ENCODE measurements at regions not wholly inside any gene's neighbourhood (a gene's known extent, or its start where the extent isn't known, plus 50 kb on each side); places are given as distances from the start of the nearest gene placed in this dataset.
"Not testable (repeated sequence)": the region's sequence is repeated elsewhere in the genome, so short reads cannot be mapped to it uniquely, and the experiment has no call there.

DNA sequence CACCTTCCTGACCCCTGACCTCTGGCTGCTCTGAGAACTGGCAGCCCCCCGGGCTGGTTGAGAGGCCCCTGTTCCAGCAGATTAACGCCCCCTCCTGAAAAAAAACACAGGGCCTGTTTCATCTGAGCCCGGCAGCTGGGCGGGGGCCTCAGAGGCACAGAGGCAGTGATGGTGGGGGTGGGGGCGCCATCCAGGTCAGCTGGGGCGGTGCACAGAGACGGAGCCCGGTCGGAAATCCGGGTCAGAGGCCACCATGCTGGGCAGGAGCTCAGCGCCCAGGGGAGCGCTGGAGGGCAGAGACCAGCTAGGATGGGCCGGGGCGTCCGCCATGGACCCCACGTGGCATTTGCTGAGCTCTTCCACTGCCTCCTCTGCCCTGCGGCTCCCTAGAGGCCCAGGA lies 68.0 kb downstream of the UNCX start:
- Histone ChIP-seq H3K36me3 (ENCODE audit: control insufficient read depth, insufficient read depth, low read length) (no peaks in the 10 kb centered on the region), H3K9me3 (ENCODE audit: control insufficient read depth, insufficient read depth, low read length) (no peaks in the 10 kb centered on the region), H3K27me3 (ENCODE audit: control insufficient read depth, insufficient read depth, low read length) (no peaks in the 10 kb centered on the region), H3K4me1 (ENCODE audit: control insufficient read depth, insufficient read depth, low read length) (peaks cover 1% of the 10 kb centered on the region; the same call in 1 of the 2 replicates), H3K4me3 (ENCODE audit: low read length) (no peak overlapping the region), H3K27ac (ENCODE audit: low read length) (no peak overlapping the region)
- DNase-seq (ENCODE audit: low read depth, low spot score): no peak
- WGBS (ENCODE audit: insufficient coverage, insufficient read length): no CpG with 5 or more reads among the region's 17 CpGs

- Histone ChIP-seq H3K4me3 (ENCODE audit: low read length) (no peak overlapping the region), H3K9me3 (ENCODE audit: control insufficient read depth, insufficient read depth, low read length) (no peaks in the 10 kb centered on the region), H3K4me1 (ENCODE audit: control insufficient read depth, insufficient read depth, low read length) (peaks cover 1% of the 10 kb centered on the region; the same call in 1 of the 2 replicates), H3K36me3 (ENCODE audit: control insufficient read depth, insufficient read depth, low read length) (no peaks in the 10 kb centered on the region), H3K27me3 (ENCODE audit: control insufficient read depth, insufficient read depth, low read length) (no peaks in the 10 kb centered on the region), H3K27ac (ENCODE audit: low read length) (no peak overlapping the region)
- WGBS (ENCODE audit: insufficient coverage, insufficient read length): no CpG with 5 or more reads among the region's 23 CpGs
- DNase-seq (ENCODE audit: low read depth, low spot score): no peak
Observed at GRCh38 chr7:1301054-1301881, 68.6 kb downstream of the UNCX start.

GRCh38 chr7:1301882-1302251 lies 69.2 kb downstream of the UNCX start:
- Histone ChIP-seq H3K9me3 (ENCODE audit: control insufficient read depth, insufficient read depth, low read length) (no peaks in the 10 kb centered on the region), H3K36me3 (ENCODE audit: control insufficient read depth, insufficient read depth, low read length) (no peaks in the 10 kb centered on the region), H3K27ac (ENCODE audit: low read length) (no peak overlapping the region), H3K27me3 (ENCODE audit: control insufficient read depth, insufficient read depth, low read length) (no peaks in the 10 kb centered on the region), H3K4me3 (ENCODE audit: low read length) (no peak overlapping the region), H3K4me1 (ENCODE audit: control insufficient read depth, insufficient read depth, low read length) (peaks cover 1% of the 10 kb centered on the region; the same call in 1 of the 2 replicates)
- WGBS (ENCODE audit: insufficient coverage, insufficient read length): no CpG with 5 or more reads among the region's 16 CpGs
- no peak for DNase-seq (ENCODE audit: low read depth, low spot score)

- no peaks in the 10 kb centered on the region for H3K4me1 ChIP-seq (ENCODE audit: control insufficient read depth, insufficient read depth, low read length)
- DNase-seq (ENCODE audit: low read depth, low spot score): no peak
- no peak overlapping the region for H3K4me3 ChIP-seq (ENCODE audit: low read length)
- H3K27ac ChIP-seq (ENCODE audit: low read length): no peak overlapping the region
- no peaks in the 10 kb centered on the region for H3K27me3 ChIP-seq (ENCODE audit: control insufficient read depth, insufficient read depth, low read length)
- H3K36me3 ChIP-seq (ENCODE audit: control insufficient read depth, insufficient read depth, low read length): no peaks in the 10 kb centered on the region
- no CpG with 5 or more reads among the region's 11 CpGs for WGBS (ENCODE audit: insufficient coverage, insufficient read length)
- no peaks in the 10 kb centered on the region for H3K9me3 ChIP-seq (ENCODE audit: control insufficient read depth, insufficient read depth, low read length)
Observed at GRCh38 chr7:1302936-1303335, 70.3 kb downstream of the UNCX start.

DNA sequence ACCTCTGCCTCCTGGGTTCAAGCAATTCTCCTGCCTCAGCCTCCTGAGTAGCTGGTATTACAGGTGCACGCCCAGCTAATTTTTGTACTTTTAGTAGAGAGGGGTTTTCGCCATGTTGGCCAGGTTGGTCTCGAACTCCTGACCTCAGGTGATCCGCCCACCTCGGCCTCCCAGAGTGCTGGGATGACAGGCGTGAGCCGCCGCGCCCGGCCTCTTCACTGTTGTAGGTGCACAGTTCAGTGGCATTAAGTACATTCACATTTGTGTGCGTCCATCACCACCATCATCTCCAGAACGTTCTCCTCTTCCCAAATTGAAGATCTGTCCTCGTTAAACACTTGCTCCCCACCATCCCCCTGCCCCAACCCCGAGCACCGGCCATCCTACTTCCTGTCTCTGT lies 71.3 kb downstream of the UNCX start:
- not testable (repeated sequence) for H3K9me3 ChIP-seq (ENCODE audit: control insufficient read depth, insufficient read depth, low read length); H3K4me3 ChIP-seq (ENCODE audit: low read length); H3K27ac ChIP-seq (ENCODE audit: low read length); H3K4me1 ChIP-seq (ENCODE audit: control insufficient read depth, insufficient read depth, low read length); DNase-seq (ENCODE audit: low read depth, low spot score); H3K36me3 ChIP-seq (ENCODE audit: control insufficient read depth, insufficient read depth, low read length); H3K27me3 ChIP-seq (ENCODE audit: control insufficient read depth, insufficient read depth, low read length)
- WGBS (ENCODE audit: insufficient coverage, insufficient read length): no CpG with 5 or more reads among the region's 15 CpGs

- no peak for DNase-seq (ENCODE audit: low read depth, low spot score)
- 100% methylated on average over 2 of the region's 5 CpGs for WGBS (ENCODE audit: insufficient coverage, insufficient read length)
- H3K9me3 ChIP-seq (ENCODE audit: control insufficient read depth, insufficient read depth, low read length): no peaks in the 10 kb centered on the region
- H3K27me3 ChIP-seq (ENCODE audit: control insufficient read depth, insufficient read depth, low read length): no peaks in the 10 kb centered on the region
- no peaks in the 10 kb centered on the region for H3K36me3 ChIP-seq (ENCODE audit: control insufficient read depth, insufficient read depth, low read length)
- H3K27ac ChIP-seq (ENCODE audit: low read length): no peak overlapping the region
- H3K4me1 ChIP-seq (ENCODE audit: control insufficient read depth, insufficient read depth, low read length): no peaks in the 10 kb centered on the region
- no peak overlapping the region for H3K4me3 ChIP-seq (ENCODE audit: low read length)
Observed at GRCh38 chr7:1305873-1306272, 73.2 kb downstream of the UNCX start.

DNA sequence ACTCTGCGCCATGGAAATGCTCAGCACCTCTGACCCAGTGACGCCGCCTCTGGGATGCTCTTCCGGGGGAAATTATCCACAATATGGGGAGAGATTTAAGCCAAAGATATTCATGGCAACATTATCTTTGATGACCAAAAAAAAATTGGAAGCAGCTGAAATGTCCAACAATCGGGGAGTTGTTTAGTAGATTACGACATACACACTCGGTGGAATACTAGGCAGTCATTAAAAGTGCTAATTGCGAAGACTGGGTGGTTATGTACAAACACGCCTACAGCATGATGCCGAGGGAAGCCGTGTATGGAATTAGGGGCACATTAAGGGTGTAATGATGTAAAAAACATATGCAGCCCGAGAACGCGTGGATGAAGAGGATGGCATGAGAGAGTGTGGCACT lies 75.2 kb downstream of the UNCX start:
- Histone ChIP-seq H3K4me1 (ENCODE audit: control insufficient read depth, insufficient read depth, low read length) (no peaks in the 10 kb centered on the region), H3K4me3 (ENCODE audit: low read length) (no peak overlapping the region), H3K36me3 (ENCODE audit: control insufficient read depth, insufficient read depth, low read length) (no peaks in the 10 kb centered on the region), H3K27ac (ENCODE audit: low read length) (no peak overlapping the region), H3K27me3 (ENCODE audit: control insufficient read depth, insufficient read depth, low read length) (no peaks in the 10 kb centered on the region), H3K9me3 (ENCODE audit: control insufficient read depth, insufficient read depth, low read length) (no peaks in the 10 kb centered on the region)
- DNase-seq (ENCODE audit: low read depth, low spot score): no peak
- WGBS (ENCODE audit: insufficient coverage, insufficient read length): no CpG with 5 or more reads among the region's 14 CpGs

DNA sequence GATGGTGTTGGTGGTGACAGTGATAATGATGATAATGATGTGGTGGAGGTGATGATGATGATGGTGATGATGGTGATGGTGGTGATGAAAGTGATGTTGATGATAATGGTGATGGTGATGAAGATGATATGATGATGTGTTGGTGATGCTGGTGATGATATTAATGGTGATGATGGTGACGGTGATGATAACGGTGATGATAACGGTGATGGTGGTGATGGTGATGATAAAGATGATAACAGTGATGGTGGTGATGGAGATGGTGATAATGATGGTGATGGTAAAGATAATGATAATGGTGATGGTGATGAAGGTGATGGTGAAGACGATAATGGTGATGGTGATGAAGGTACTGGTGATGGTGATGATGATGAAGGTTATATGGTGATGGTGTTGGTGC lies 76.6 kb downstream of the UNCX start:
- DNase-seq (ENCODE audit: low read depth, low spot score): no peak
- Histone ChIP-seq H3K4me1 (ENCODE audit: control insufficient read depth, insufficient read depth, low read length) (no peaks in the 10 kb centered on the region), H3K9me3 (ENCODE audit: control insufficient read depth, insufficient read depth, low read length) (no peaks in the 10 kb centered on the region), H3K27ac (ENCODE audit: low read length) (no peak overlapping the region), H3K36me3 (ENCODE audit: control insufficient read depth, insufficient read depth, low read length) (no peaks in the 10 kb centered on the region), H3K27me3 (ENCODE audit: control insufficient read depth, insufficient read depth, low read length) (no peaks in the 10 kb centered on the region), H3K4me3 (ENCODE audit: low read length) (no peak overlapping the region)
- WGBS (ENCODE audit: insufficient coverage, insufficient read length): 100% methylated on average over 4 of the region's 4 CpGs

DNA sequence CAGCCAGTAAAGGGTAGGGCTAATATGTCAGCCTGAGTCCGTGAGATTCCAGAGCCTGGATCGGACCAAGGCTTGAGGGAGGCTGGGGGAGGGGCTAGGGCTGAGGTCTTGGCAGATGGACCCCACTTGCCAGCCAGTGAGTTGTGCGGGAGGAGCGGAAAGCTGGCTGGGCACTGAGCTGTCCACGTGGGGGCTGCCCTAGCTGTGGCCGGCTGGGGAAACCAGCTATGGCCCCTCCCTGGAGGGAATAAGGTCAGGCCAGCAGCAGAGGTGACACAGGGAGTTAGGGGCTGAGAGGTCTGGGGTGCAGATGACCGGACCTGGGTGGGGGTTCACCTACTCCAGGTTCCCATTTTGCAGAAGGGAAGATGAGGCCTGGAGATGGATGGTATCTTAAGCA lies 77.3 kb downstream of the UNCX start:
- no peaks in the 10 kb centered on the region for H3K4me1 ChIP-seq (ENCODE audit: control insufficient read depth, insufficient read depth, low read length)
- no peak overlapping the region for H3K4me3 ChIP-seq (ENCODE audit: low read length)
- no peak overlapping the region for H3K27ac ChIP-seq (ENCODE audit: low read length)
- no peaks in the 10 kb centered on the region for H3K9me3 ChIP-seq (ENCODE audit: control insufficient read depth, insufficient read depth, low read length)
- no peak for DNase-seq (ENCODE audit: low read depth, low spot score)
- WGBS (ENCODE audit: insufficient coverage, insufficient read length): no CpG with 5 or more reads among the region's 7 CpGs
- no peaks in the 10 kb centered on the region for H3K36me3 ChIP-seq (ENCODE audit: control insufficient read depth, insufficient read depth, low read length)
- no peaks in the 10 kb centered on the region for H3K27me3 ChIP-seq (ENCODE audit: control insufficient read depth, insufficient read depth, low read length)

GRCh38 chr7:1310936-1311335 lies 78.3 kb downstream of the UNCX start:
- Histone ChIP-seq H3K4me3 (ENCODE audit: low read length) (no peak overlapping the region), H3K9me3 (ENCODE audit: control insufficient read depth, insufficient read depth, low read length) (no peaks in the 10 kb centered on the region), H3K36me3 (ENCODE audit: control insufficient read depth, insufficient read depth, low read length) (no peaks in the 10 kb centered on the region), H3K4me1 (ENCODE audit: control insufficient read depth, insufficient read depth, low read length) (no peaks in the 10 kb centered on the region), H3K27me3 (ENCODE audit: control insufficient read depth, insufficient read depth, low read length) (no peaks in the 10 kb centered on the region), H3K27ac (ENCODE audit: low read length) (no peak overlapping the region)
- no CpG with 5 or more reads among the region's 23 CpGs for WGBS (ENCODE audit: insufficient coverage, insufficient read length)
- no peak for DNase-seq (ENCODE audit: low read depth, low spot score)

Data from iPS DF 6.9 (cell line).